ENCODE measurements at regions not wholly inside any gene's neighbourhood (a gene's known extent, or its start where the extent isn't known, plus 50 kb on each side); places are given as distances from the start of the nearest gene placed in this dataset.

DNA sequence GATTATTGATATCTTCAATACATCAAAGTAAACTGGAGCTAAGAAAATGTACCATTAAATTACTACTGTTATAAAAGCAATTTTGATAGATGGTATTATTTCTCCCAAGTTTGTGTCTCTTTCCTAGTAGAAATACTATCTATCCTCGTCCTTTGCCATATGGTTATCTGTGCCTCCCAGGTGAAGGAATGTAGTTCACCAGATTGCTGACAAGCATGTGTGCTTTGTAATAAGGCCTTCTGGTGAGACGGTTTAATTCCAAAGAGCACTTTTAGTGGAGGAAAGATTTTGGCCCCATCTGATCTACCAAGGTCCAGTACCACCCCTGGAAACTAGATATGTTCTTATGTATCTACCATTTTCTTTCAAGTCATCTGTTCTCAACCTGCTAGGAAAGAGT is 243.6 kb downstream of the DLEU7 start:
- H3K27me3 ChIP-seq (ENCODE audit: insufficient read depth, low read length), result no peaks in the 10 kb centered on the region
- H3K56ac ChIP-seq (ENCODE audit: insufficient read length, low read depth, low read length), result no peak overlapping the region
- no peak overlapping the region for H3K4me3 Mint-ChIP-seq
- H2BK12ac ChIP-seq (ENCODE audit: insufficient read length, low read depth, low read length), result no peak overlapping the region
- DNase-seq, result no peak
- no peak overlapping the region for H4K8ac ChIP-seq (replicated peaks; ENCODE audit: insufficient read length, low read depth, low read length)
- H4K5ac ChIP-seq (ENCODE audit: insufficient read length, low read depth, low read length), result no peak overlapping the region
- H4K91ac ChIP-seq (ENCODE audit: insufficient read length, low read depth, low read length), result no peak overlapping the region
- no peaks in the 10 kb centered on the region for H3K36me3 Mint-ChIP-seq (ENCODE audit: insufficient read depth in 1 of 3, low read depth in 3 of 3)
- no peaks in the 10 kb centered on the region for H3K79me2 ChIP-seq (ENCODE audit: insufficient read depth, low read length)
- no peaks in the 10 kb centered on the region for H3K4me1 ChIP-seq (ENCODE audit: insufficient read depth, low read length)
- H2BK120ac ChIP-seq (ENCODE audit: low read depth, low read length, poor library complexity, severe bottlenecking), result no peak overlapping the region
- WGBS (ENCODE audit: extremely low coverage, insufficient read length, low lambda C conversion rate), result no CpG with 5 or more reads among the region's 2 CpGs
- H3K14ac ChIP-seq (ENCODE audit: insufficient read depth, low read length), result no peak overlapping the region
- no peak overlapping the region for H2BK20ac ChIP-seq (ENCODE audit: low read depth, low read length, poor library complexity, severe bottlenecking)
- no peak overlapping the region for H3K27ac Mint-ChIP-seq
- H3K9me3 Mint-ChIP-seq, result no peaks in the 10 kb centered on the region
- peaks cover 1% of the 10 kb centered on the region for H3K27me3 Mint-ChIP-seq (ENCODE audit: low read depth)
- no peaks in the 10 kb centered on the region for H4K20me1 ChIP-seq (ENCODE audit: control insufficient read depth, insufficient read depth, insufficient read length)
- H3K9ac ChIP-seq (ENCODE audit: extremely low read depth, insufficient read length, low read length), result no peak overlapping the region
- TF ChIP-seq, protein P1, sequence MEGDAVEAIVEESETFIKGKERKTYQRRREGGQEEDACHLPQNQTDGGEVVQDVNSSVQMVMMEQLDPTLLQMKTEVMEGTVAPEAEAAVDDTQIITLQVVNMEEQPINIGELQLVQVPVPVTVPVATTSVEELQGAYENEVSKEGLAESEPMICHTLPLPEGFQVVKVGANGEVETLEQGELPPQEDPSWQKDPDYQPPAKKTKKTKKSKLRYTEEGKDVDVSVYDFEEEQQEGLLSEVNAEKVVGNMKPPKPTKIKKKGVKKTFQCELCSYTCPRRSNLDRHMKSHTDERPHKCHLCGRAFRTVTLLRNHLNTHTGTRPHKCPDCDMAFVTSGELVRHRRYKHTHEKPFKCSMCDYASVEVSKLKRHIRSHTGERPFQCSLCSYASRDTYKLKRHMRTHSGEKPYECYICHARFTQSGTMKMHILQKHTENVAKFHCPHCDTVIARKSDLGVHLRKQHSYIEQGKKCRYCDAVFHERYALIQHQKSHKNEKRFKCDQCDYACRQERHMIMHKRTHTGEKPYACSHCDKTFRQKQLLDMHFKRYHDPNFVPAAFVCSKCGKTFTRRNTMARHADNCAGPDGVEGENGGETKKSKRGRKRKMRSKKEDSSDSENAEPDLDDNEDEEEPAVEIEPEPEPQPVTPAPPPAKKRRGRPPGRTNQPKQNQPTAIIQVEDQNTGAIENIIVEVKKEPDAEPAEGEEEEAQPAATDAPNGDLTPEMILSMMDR (conservative IDR thresholded peaks at IDR 0.05), result no peak
- H3T11ph ChIP-seq (ENCODE audit: low read length), result no peak overlapping the region
- H3K23me2 ChIP-seq (ENCODE audit: insufficient read length, low read depth, low read length, poor library complexity, severe bottlenecking), result no peaks in the 10 kb centered on the region
- no peak overlapping the region for H2AFZ ChIP-seq (ENCODE audit: low read length)
- no peak overlapping the region for H3K27ac ChIP-seq (ENCODE audit: insufficient read length, low read depth, low read length)
- H3K4ac ChIP-seq (ENCODE audit: low read depth, low read length), result no peak overlapping the region
- H2AK5ac ChIP-seq (ENCODE audit: insufficient read length, low read length), result no peak overlapping the region
- H3K9me3 ChIP-seq (ENCODE audit: control insufficient read depth, low read depth, low read length), result no peaks in the 10 kb centered on the region
- no peak overlapping the region for H3K23ac ChIP-seq (ENCODE audit: insufficient read length, low read depth, low read length)
- H2BK5ac ChIP-seq (ENCODE audit: insufficient read length, low read length), result no peak overlapping the region
- H3K4me2 ChIP-seq (ENCODE audit: insufficient read depth, insufficient read length, low read length), result no peak overlapping the region
- no peak overlapping the region for H3K18ac ChIP-seq (ENCODE audit: insufficient read length, low read depth, low read length)
- no peak overlapping the region for H2BK15ac ChIP-seq (ENCODE audit: low read depth, low read length)
- H3K79me1 ChIP-seq (ENCODE audit: insufficient read depth, low read depth, low read length, poor library complexity, severe bottlenecking), result no peaks in the 10 kb centered on the region
- H3K4me1 Mint-ChIP-seq, result peaks cover 20 to 23% of the 10 kb centered on the region in 2 experiments

Measured in H9 (cell line).